ENCODE measurements at regions not wholly inside any gene's neighbourhood (a gene's known extent, or its start where the extent isn't known, plus 50 kb on each side); places are given as distances from the start of the nearest gene placed in this dataset.
"Not testable (repeated sequence)": the region's sequence is repeated elsewhere in the genome, so short reads cannot be mapped to it uniquely, and the experiment has no call there.

- no peak overlapping the region for H3K27ac ChIP-seq
- H3K4me3 ChIP-seq: no peak overlapping the region
Observed at GRCh38 chr7:126022452-126022851, 1092.8 kb upstream of the POT1 start.

GRCh38 chr7:126016722-126017121 is 1087.1 kb upstream of the POT1 start:
- no peak overlapping the region for H3K4me3 ChIP-seq
- H3K27ac ChIP-seq: no peak overlapping the region

GRCh38 chr7:126005064-126005463 is 1075.4 kb upstream of the POT1 start:
- no peak overlapping the region for H3K4me3 ChIP-seq
- H3K27ac ChIP-seq: no peak overlapping the region

- H3K27ac ChIP-seq: no peak overlapping the region
Observed at GRCh38 chr7:126001349-126001748, 1071.7 kb upstream of the POT1 start.

GRCh38 chr7:125984795-125985194 is 1055.2 kb upstream of the POT1 start:
- Histone ChIP-seq H3K27ac (no peak overlapping the region), H3K4me3 (no peak overlapping the region)

More at GRCh38 chr7:126001349-126001748, 1071.7 kb upstream of the POT1 start:
- no peak overlapping the region for H3K4me3 ChIP-seq

- no peak overlapping the region for H3K27ac ChIP-seq
- H3K4me3 ChIP-seq: no peak overlapping the region
Observed at GRCh38 chr7:125971656-125972055, 1042.0 kb upstream of the POT1 start.

- Histone ChIP-seq H3K27ac (no peak overlapping the region), H3K4me3 (no peak overlapping the region)
Observed at GRCh38 chr7:125966278-125967048, 1036.8 kb upstream of the POT1 start.

- H3K4me3 ChIP-seq: no peak overlapping the region
- H3K27ac ChIP-seq: no peak overlapping the region
Observed at GRCh38 chr7:125934955-125935354, 1005.3 kb upstream of the POT1 start.

- Histone ChIP-seq H3K27ac (no peak overlapping the region), H3K4me3 (no peak overlapping the region)
Observed at GRCh38 chr7:125934539-125934938, 1004.9 kb upstream of the POT1 start.

- Histone ChIP-seq H3K4me3 (no peak overlapping the region), H3K27ac (no peak overlapping the region)
Observed at GRCh38 chr7:125930848-125931247, 1001.2 kb upstream of the POT1 start.

- H3K27ac ChIP-seq: no peak overlapping the region
- H3K4me3 ChIP-seq: no peak overlapping the region
Observed at GRCh38 chr7:125927556-125927955, 997.9 kb upstream of the POT1 start.

- H3K27ac ChIP-seq: no peak overlapping the region
- no peak overlapping the region for H3K4me3 ChIP-seq
Observed at GRCh38 chr7:125926621-125927020, 997.0 kb upstream of the POT1 start.

- no peak overlapping the region for H3K4me3 ChIP-seq
- no peak overlapping the region for H3K27ac ChIP-seq
Observed at GRCh38 chr7:125924037-125924436, 994.4 kb upstream of the POT1 start.

- H3K27ac ChIP-seq, H3K4me3 ChIP-seq: not testable (repeated sequence)
Observed at GRCh38 chr7:125915381-125915948, 985.8 kb upstream of the POT1 start.

GRCh38 chr7:125908711-125909110 is 979.1 kb upstream of the POT1 start:
- H3K4me3 ChIP-seq: no peak overlapping the region
- H3K27ac ChIP-seq: no peak overlapping the region

GRCh38 chr7:125899577-125899976 is 970.0 kb upstream of the POT1 start:
- Histone ChIP-seq H3K4me3 (no peak overlapping the region), H3K27ac (no peak overlapping the region)

- H3K27ac ChIP-seq: no peak overlapping the region
- no peak overlapping the region for H3K4me3 ChIP-seq
Observed at GRCh38 chr7:125892434-125892833, 962.8 kb upstream of the POT1 start.

GRCh38 chr7:125878988-125879387 is 949.4 kb upstream of the POT1 start:
- Histone ChIP-seq H3K27ac (no peak overlapping the region), H3K4me3 (no peak overlapping the region)

GRCh38 chr7:125878235-125878956 is 948.8 kb upstream of the POT1 start:
- Histone ChIP-seq H3K27ac (no peak overlapping the region), H3K4me3 (no peak overlapping the region)

- no peak overlapping the region for H3K4me3 ChIP-seq
- no peak overlapping the region for H3K27ac ChIP-seq
Observed at GRCh38 chr7:125877246-125877645, 947.6 kb upstream of the POT1 start.

- Histone ChIP-seq H3K4me3 (no peak overlapping the region), H3K27ac (no peak overlapping the region)
Observed at GRCh38 chr7:125876431-125876830, 946.8 kb upstream of the POT1 start.

All from skin epidermis (tissue), 12 donors.